HCT116 (cell line): ENCODE measurements at regions not wholly inside any gene's neighbourhood (a gene's known extent, or its start where the extent isn't known, plus 50 kb on each side); places are given as distances from the start of the nearest gene placed in this dataset.

Experiments used
- ATAC-seq: fragments of 200-7000 bp; cut with Tn5 transposase; 2 replicates; pipeline ENCODE4 v1.9.1; 2020; ENCODE audit warnings: mild to moderate bottlenecking, moderate library complexity
- BruUV-seq: library from RNA; stranded (reverse); fragments of 400-500 nt; replicated peaks from 2 replicates; lab custom pipeline; 2021; lab: Mats Ljungman, UMichigan
- CTCF ChIA-PET: fragments of 300-600 bp; sonication (Branson Sonifier 250); formaldehyde crosslinking; loops from one replicate; lab custom pipeline; 2021; ENCODE audit warnings: antibody characterized with exemption; lab: Charles Lee
- POLR2A ChIA-PET: fragments of 300-600, 350-600 bp; sonication (Branson Sonifier 250); formaldehyde crosslinking; loops from one replicate; lab custom pipeline; 2021; ENCODE audit warnings: antibody characterized with exemption; lab: Charles Lee
- RAD21 ChIA-PET, 2 experiments: fragments of 300-600 bp; sonication (Branson Sonifier 250); formaldehyde crosslinking; loops; one replicate each; lab custom pipeline; 2023; ENCODE audit warnings: low total read pairs in 2 of 2; ENCODE audit not compliant: uncharacterized antibody in 2 of 2, unreplicated experiment in 2 of 2, low non-redundant PET in 1 of 2; lab: Charles Lee
- DNase-seq: peaks from one replicate; pipeline ENCODE4 v3.0.0-alpha.2; 2010; ENCODE audit warnings: low read depth, low spot score
- H2AFZ ChIP-seq: fragments of 200-600 bp; shearing (Covaris generic), sonication (generic); 2 replicates; pipeline ENCODE4 v1.6.1; 2017; ENCODE audit warnings: low read depth, mixed run types, mixed read lengths, antibody characterized with exemption, low read length; ENCODE audit not compliant: poor library complexity, severe bottlenecking
- H3K27ac ChIP-seq: 2 replicates; pipeline ENCODE4 v1.5.1; 2012; ENCODE audit warnings: low read depth, low read length
- H3K27me3 ChIP-seq: fragments of 200-600 bp; sonication (generic); 2 replicates; pipeline ENCODE4 v1.6.1; 2016; ENCODE audit warnings: mixed run types, low read length, mixed read lengths; ENCODE audit not compliant: insufficient read depth
- H3K36me3 ChIP-seq, 2 experiments: fragments of 200-500 bp in 1 of 2; fragments of 200-600 bp in 1 of 2; sonication (Bioruptor generic) in 1 of 2; sonication (generic) in 1 of 2; 2 replicates each; pipeline versions ENCODE4 v1.5.1 to v1.6.1; 2014 to 2016; ENCODE audit warnings: low read length in 2 of 2, inconsistent platforms in 1 of 2, mixed read lengths in 1 of 2, mixed run types in 1 of 2; ENCODE audit not compliant: insufficient read depth in 2 of 2, control insufficient read depth in 1 of 2
- H3K4me1 ChIP-seq, 2 experiments: fragments of 200-600 bp in 1 of 2; sonication (generic) in 1 of 2; 2 replicates each; pipeline versions ENCODE4 v1.5.1 to v1.6.1; 2012 to 2017; ENCODE audit warnings: low read length in 2 of 2, inconsistent platforms in 1 of 2, mild to moderate bottlenecking in 1 of 2, mixed read lengths in 1 of 2, mixed run types in 1 of 2, moderate library complexity in 1 of 2; ENCODE audit not compliant: insufficient read depth in 2 of 2, control insufficient read depth in 1 of 2
- H3K4me2 ChIP-seq: fragments of 200-600 bp; sonication (generic); 2 replicates; pipeline ENCODE4 v1.6.1; 2017; ENCODE audit warnings: mixed run types, low read length, mixed read lengths
- H3K4me3 ChIP-seq, 2 experiments: fragments of 200-600 bp in 1 of 2; sonication (generic) in 1 of 2; replicated peaks in 1 of 2; 2 replicates each; pipeline ENCODE4 v1.5.1; 2011 to 2016; ENCODE audit warnings: low read length in 2 of 2, control low read depth in 1 of 2, low read depth in 1 of 2, mild to moderate bottlenecking in 1 of 2, mixed read lengths in 1 of 2, mixed run types in 1 of 2
- H3K79me2 ChIP-seq: fragments of 200-600 bp; sonication (generic); 2 replicates; pipeline ENCODE4 v1.6.1; 2017; ENCODE audit warnings: mild to moderate bottlenecking, mixed run types, low read length, moderate library complexity, mixed read lengths; ENCODE audit not compliant: insufficient read depth
- H3K9ac ChIP-seq: fragments of 200-600 bp; sonication (generic); 2 replicates; pipeline ENCODE4 v1.6.1; 2016; ENCODE audit warnings: low read length, mixed read lengths
- H3K9me2 ChIP-seq: fragments of 200-600 bp; sonication (generic), shearing (Covaris generic); 2 replicates; pipeline ENCODE4 v1.6.1; 2017; ENCODE audit warnings: mixed run types, mild to moderate bottlenecking, moderate library complexity; ENCODE audit not compliant: insufficient read depth
- H3K9me3 ChIP-seq, 2 experiments: fragments of 200-500 bp in 1 of 2; fragments of 200-600 bp in 1 of 2; sonication (Bioruptor generic) in 1 of 2; sonication (generic) in 1 of 2; 2 replicates each; pipeline ENCODE4 v1.6.1; 2014 to 2017; ENCODE audit warnings: low read length in 2 of 2, mixed read lengths in 2 of 2, inconsistent platforms in 1 of 2, low read depth in 1 of 2, mild to moderate bottlenecking in 1 of 2, mixed run types in 1 of 2, moderate library complexity in 1 of 2; ENCODE audit not compliant: control insufficient read depth in 1 of 2, insufficient read depth in 1 of 2
- H4K20me1 ChIP-seq: fragments of 200-600 bp; sonication (generic), shearing (Covaris generic); 2 replicates; pipeline ENCODE4 v1.6.1; 2017; ENCODE audit warnings: mixed run types, mild to moderate bottlenecking, moderate library complexity; ENCODE audit not compliant: insufficient read depth
- CBX3 ChIP-seq: IDR thresholded peaks from 2 replicates; pipeline ENCODE4 v1.6.1; 2012; ENCODE audit warnings: low read depth
- CTCF ChIP-seq, 3 experiments: fragments of 200-600 bp in 1 of 3; sonication (generic) in 1 of 3; IDR thresholded peaks in 2 of 3; conservative IDR thresholded peaks in 1 of 3; 2 replicates each; pipeline ENCODE4 v1.5.1; 2012 to 2017; ENCODE audit warnings: low read depth in 2 of 3, low read length in 2 of 3, antibody characterized with exemption in 1 of 3, borderline replicate concordance in 1 of 3, control low read depth in 1 of 3, mild to moderate bottlenecking in 1 of 3, mixed read lengths in 1 of 3, mixed run types in 1 of 3, moderate library complexity in 1 of 3; ENCODE audit not compliant: insufficient read depth in 1 of 3
- EZH2phosphoT487 ChIP-seq: fragments of 200-600 bp; IDR thresholded peaks from 2 replicates; pipeline ENCODE4 v1.6.1; 2018; ENCODE audit warnings: antibody characterized with exemption, borderline replicate concordance
- FOSL1 ChIP-seq: IDR thresholded peaks from 2 replicates; pipeline ENCODE4 v1.6.1; 2012; ENCODE audit warnings: low read depth
- JUND ChIP-seq: IDR thresholded peaks from 2 replicates; pipeline ENCODE4 v1.6.1; 2012
- TCF7L2 ChIP-seq: IDR thresholded peaks from 2 replicates; pipeline ENCODE4 v1.7.0; 2011; ENCODE audit warnings: borderline replicate concordance, inconsistent platforms; ENCODE audit not compliant: insufficient read depth, insufficient read length; ENCODE audit errors: extremely low read depth
- ZFX ChIP-seq: fragments of 450-650 bp; IDR thresholded peaks from 2 replicates; pipeline ENCODE4 v1.6.1; 2017
- intact Hi-C: fragments of 100-400 bp; cut with micrococcal nuclease; formaldehyde crosslinking; loops from 2 replicates; pipeline ENCODE4 v1.10.0; 2022
- TF ChIP-seq, protein P1 (sequence below): IDR thresholded peaks from 2 replicates; pipeline ENCODE4 v1.6.1; 2011; ENCODE audit warnings: mild to moderate bottlenecking, low read length, moderate library complexity; ENCODE audit not compliant: insufficient replicate concordance; ENCODE audit errors: extremely low read depth

DNA sequence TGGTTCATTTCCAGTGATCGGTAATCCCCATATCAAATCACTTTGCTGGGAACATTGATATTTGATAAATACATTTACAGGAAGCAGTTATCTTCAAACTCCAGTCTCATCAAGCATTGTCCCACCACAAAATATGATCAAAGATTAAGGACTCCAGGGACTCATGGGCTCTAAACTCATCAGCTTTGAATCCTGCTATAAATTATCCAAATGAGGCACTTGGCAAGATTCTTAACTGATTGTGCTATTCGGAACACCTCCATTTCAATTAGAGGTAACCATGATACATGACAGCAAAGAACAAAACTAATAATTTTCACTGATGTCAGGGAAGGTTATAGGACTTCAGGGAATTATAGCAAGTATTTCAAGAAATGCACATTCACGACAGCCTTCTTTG is 1088.1 kb upstream of the PIK3C3 start:
- RAD21 ChIA-PET: no interaction called here
- H3K9me3 ChIP-seq: peaks cover 4 to 35% of the 10 kb centered on the region in 2 experiments; a peak in 2 of 4 replicates
- DNase-seq (no peak), ATAC-seq (no peak)
- H3K27ac ChIP-seq: no peak overlapping the region
- no TSS peak for BruUV-seq
- no peak overlapping the region for H2AFZ ChIP-seq
- no peaks in the 10 kb centered on the region for H3K4me1 ChIP-seq
- no peaks in the 10 kb centered on the region for H3K79me2 ChIP-seq
- intact Hi-C loops: no loop called here
- TF ChIP-seq CBX3 (no peak), TCF7L2 (no peak), CTCF (IDR thresholded peaks at IDR 0.05 in 2 of 3, conservative IDR thresholded peaks at IDR 0.05 in 1 of 3; ENCODE audit: borderline replicate concordance in 1 of 3, insufficient read depth in 1 of 3, low read depth in 2 of 3, low read length in 2 of 3) (no peak), JUND (no peak), FOSL1 (no peak), EZH2phosphoT487 (no peak), ZFX (no peak)
- TF ChIP-seq, protein P1, sequence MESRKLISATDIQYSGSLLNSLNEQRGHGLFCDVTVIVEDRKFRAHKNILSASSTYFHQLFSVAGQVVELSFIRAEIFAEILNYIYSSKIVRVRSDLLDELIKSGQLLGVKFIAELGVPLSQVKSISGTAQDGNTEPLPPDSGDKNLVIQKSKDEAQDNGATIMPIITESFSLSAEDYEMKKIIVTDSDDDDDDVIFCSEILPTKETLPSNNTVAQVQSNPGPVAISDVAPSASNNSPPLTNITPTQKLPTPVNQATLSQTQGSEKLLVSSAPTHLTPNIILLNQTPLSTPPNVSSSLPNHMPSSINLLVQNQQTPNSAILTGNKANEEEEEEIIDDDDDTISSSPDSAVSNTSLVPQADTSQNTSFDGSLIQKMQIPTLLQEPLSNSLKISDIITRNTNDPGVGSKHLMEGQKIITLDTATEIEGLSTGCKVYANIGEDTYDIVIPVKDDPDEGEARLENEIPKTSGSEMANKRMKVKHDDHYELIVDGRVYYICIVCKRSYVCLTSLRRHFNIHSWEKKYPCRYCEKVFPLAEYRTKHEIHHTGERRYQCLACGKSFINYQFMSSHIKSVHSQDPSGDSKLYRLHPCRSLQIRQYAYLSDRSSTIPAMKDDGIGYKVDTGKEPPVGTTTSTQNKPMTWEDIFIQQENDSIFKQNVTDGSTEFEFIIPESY: no peak
- no peak overlapping the region for H3K9ac ChIP-seq
- H3K4me2 ChIP-seq: no peak overlapping the region
- no peaks in the 10 kb centered on the region for H3K36me3 ChIP-seq
- H4K20me1 ChIP-seq: no peaks in the 10 kb centered on the region
- CTCF ChIA-PET: no interaction called here
- POLR2A ChIA-PET: no interaction called here
- no peak overlapping the region for H3K4me3 ChIP-seq
- H3K9me2 ChIP-seq: no peaks in the 10 kb centered on the region
- H3K27me3 ChIP-seq: no peaks in the 10 kb centered on the region
